Activated CD4-positive, alpha-beta T cell treated with anti-CD3 and anti-CD28 coated beads, Interleukin-2, amount 50 U/mL, for 4 hours (primary cell): ENCODE measurements at regions not wholly inside any gene's neighbourhood (a gene's known extent, or its start where the extent isn't known, plus 50 kb on each side); places are given as distances from the start of the nearest gene placed in this dataset.

ENCODE experiments used
- DNase-seq, 2 experiments: peaks; one replicate each; pipeline ENCODE4 v3.0.0-alpha.2; 2020

DNA sequence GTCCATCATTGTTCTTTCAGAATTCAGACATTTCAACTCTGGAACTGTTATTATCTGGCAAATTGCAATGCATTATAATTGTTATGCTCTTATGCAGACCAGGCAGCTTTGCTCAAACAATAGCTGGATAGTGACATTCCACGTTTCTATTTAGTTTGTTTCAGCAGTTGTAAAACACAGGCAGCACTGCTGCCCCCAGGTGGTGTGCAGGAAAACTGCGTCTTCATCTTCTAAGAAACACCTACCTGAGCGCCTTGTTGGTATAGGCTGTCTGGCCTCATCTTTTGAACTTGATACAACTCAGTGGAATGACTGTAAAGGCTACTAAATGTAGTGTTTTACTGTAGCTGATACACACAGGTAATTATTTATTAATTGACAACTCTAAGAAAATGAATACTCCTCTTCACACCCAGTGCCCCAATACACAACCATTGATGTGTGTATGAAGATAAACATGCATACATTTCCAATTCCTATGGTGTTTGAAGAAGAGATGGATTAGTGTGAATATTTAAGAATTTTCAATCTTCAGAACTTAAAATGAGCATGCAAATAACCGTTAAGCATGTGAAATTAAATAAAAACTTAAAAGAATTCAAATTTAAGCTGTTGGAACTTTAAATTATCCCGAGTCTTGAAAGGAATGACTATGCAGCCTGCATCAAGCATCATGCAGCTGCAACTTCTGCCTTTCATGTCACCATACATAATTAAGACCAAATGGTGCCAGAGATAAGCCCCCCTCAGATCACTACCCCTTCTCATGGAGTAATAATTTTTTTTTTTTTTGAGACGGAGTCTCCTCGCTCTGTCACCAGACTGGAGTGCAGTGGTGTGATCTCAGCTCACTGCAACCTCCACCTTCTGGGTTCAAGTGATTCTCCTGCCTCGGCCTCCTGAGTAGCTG lies 85.6 kb downstream of the CD8B2 start:
- no peak for DNase-seq

DNA sequence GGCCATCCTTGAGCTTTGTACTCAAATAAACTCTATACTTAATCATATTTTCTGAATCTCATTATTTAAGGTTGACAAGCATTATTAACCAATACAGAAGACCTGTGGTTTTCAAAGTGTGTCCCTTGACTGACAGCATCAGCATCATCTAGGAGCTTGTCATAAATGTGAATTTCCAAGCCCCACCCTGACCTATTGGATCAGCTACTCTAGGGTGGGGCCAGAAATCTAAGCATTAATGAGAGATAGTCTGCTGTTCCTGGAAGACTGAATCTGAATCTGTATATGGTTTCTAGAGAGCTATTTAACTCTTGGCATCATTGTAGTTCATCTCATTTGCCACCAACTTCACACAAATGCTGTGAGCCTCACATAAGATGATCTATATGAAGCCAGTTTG lies 86.6 kb downstream of the CD8B2 start:
- no peak for DNase-seq

DNA sequence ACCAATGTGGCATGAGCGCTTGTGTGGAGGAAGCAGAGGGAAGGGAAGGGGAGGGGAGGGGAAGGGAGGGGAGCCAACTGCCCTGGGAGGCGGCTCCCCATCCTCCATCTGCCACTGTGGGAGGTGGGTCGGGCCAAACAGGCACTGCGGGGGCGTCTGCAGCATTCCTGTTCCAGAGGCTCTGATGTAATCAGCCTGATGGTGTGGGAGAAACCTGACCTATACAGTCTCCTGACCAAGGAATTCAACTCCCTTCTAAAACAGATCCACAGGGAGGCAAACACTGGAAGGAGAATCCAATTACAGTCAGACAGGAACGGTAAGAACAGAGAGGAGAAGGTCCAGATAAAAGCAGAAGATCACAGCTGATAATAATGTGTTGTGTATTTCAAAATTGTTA lies 88.8 kb downstream of the CD8B2 start:
- no peak for DNase-seq

DNA sequence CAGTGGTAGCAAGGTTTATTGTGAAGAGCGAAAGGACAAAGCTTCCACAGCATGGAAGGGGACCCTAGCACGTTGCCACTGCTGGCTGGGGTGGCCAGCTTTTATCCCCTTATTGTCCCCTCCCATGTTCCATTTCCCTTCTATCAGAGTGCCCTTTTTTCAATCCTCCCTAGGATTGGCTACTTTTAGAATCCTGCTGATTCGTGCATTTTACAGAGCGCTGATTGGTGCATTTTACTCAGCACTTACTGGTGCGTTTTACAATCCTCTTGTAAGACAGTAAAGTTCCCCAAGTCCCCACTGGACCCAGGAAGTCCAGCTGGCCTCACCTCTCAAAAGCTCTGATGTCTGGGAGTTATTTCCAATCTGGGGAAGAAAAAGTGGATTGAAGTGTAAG lies 90.1 kb downstream of the CD8B2 start:
- no peak for DNase-seq

DNA sequence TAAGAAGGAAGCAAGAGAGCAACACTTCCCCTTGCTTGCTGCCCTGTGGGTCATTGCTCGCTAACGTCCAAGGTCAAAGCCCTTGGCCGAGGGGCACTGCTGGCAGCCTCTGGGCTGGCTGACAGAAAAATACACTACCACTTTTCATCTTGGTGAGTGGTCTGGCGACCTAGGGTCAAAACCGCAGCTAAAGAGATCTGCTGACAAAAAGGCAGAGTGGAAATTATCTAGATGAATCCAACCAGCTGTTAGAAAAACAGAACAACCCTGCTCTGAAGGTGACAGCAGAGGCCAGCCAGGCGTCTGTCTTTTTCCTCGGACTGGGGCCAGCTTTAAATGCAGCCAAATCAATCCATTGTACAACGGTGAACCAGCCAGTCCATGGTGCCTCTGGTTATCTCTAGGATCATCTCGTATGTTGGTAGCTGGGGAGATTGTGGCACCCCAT lies 92.6 kb downstream of the CD8B2 start:
- no peak for DNase-seq

DNA sequence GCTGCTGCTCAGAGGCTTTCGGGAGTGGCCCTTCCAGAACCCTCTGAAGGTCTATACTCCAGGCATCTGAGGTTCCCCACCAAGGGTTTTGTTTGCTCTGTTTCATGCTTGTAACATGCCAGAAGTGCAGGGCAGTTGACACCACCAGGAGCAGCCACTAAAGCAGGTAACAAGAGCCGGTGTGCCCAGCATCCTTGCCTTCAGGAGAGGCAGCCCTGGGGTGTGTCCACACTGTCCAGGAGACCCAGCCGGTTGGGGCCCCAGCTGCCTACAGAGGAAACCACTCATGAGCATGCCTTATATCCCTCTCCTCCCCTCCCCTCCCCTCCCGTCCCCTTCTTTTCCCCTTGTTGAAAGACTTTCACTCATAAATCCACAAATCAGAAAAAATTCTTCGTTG lies 93.1 kb downstream of the CD8B2 start:
- no peak for DNase-seq

DNA sequence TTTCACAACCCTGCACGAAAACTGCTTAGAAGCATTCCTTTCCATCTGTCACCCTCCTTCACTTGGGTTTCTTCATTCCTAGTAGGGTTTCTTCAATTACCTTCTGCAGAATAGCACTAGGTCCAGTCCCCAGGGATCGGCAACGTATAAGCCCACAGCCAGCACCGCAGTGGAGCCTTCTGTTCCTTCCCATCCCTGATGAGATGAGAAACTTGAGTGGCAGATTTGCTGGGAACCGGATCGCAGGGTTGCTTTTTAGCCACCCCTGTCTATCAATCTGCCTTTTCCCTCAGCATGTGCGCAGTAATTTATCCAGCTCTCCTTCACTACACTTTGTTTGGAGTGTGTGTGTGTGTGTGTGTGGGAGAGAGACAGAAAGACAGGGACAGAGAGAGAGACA lies 94.2 kb downstream of the CD8B2 start:
- DNase-seq, result no peak

DNA sequence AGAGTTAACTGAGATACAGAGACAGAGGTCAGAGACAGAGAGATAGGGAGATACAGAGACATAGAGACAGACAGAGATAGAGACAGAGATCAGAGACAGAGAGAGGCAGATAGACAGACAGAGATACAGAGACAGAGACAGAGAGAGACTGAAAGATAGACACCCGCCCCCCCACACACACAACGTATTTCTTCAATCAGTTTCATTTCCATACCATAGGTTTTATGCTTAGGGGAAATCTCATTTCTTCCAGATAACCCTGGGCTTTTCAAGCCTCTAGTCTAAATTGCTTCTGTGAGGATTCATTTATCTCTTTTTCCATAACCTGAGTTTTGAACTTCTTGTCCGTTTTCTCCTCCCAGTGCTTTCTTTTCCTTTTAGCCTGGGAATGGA lies 94.6 kb downstream of the CD8B2 start:
- DNase-seq, result no peak

DNA sequence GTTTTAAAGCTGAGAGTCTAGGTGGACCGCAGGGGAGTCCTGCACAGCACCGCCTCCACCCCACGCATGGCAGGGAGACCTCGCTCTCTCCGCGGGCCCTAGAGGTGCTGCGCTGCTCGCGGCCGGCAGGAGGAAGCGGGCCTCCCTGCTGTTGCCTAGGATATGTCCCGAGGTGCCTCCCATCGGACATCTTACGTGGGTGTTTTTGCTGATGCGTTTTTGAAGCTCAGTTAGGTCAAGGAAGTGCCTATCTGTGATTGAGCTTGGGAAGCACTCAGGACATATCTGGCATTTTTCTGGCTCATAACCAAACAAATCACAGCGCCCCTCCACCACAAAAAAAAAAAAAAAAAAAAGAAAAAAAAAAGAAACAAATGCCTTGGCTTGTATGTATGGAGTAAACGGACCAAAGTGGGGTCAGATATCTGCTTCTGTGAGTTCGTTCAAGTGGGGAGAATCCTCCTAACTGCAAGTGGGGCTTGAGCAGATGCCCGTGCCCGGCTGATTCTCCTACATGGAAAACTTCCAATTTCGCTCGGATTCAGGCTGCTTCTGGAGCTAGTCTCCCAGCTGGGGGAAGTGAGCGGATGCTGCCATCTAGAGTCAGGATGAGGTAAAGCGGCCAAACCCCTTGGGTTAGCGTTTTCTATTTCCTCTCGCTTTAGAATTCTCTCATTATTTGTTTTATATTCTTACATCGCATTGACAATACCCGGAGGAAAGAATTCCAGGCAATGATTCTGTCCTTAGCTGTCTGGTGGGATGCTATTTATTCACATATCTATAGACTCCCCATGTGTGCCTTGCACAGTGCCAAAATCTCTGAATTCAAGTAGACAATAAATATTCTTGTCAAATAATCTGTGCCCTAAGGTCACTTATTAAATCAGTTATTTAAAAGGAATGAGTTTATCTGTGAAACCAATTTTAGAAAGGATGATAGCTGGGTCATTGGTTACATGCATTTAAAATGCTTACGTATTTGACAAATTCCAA lies 95.3 kb downstream of the CD8B2 start:
- peak; percentile 50 to 52 for DNase-seq

DNA sequence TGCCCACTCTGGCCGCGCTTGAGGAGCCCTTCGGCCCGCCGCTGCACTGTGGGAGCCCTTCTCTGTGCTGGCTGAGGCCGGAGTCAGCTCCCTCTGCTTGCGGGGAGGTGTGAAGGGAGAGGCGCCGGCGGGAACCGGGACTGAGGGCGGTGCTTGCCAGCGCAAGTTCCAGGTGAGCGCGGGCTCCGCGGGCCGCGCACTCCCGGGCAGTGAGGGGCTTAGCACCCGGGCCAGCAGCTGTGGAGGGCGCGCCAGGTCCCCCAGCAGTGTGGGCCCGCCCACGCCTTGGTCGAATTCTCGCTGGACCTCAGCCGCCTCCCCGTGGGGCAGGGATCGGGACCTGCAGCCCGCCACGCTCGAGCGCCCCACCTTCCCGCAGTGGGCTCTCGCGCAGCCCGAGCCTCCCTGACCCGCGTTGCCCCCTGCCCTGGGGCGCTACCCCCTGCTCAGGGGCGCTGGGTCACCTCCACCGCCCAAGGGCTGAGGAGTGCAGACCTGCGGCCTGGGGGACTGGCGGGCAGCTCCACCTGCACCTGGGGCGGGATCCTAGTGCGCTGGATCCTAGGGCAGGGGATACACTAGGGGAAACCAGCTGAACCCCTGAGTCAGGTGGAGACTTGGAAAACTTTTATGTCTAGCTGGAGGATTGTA lies 97.3 kb downstream of the CD8B2 start:
- DNase-seq, result no peak

DNA sequence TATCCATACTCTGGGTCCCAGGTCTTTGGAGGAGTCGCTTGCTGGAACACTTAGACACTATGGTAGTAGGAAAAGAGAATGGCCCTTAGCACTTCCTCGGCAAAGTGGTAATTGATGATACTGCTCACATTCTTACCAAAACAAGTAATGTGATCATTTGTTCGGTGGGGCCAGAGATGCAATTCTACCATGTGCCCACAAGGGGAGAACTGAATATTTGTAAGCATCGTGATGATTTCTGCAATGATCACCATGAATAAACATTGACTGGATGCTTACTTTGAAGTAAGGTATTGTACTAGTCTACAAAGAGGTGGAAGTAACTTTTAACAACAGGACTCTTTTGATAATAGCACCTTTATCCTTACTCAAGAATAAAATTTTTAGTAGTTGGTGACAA lies 109.7 kb downstream of the CD8B2 start:
- no peak for DNase-seq

DNA sequence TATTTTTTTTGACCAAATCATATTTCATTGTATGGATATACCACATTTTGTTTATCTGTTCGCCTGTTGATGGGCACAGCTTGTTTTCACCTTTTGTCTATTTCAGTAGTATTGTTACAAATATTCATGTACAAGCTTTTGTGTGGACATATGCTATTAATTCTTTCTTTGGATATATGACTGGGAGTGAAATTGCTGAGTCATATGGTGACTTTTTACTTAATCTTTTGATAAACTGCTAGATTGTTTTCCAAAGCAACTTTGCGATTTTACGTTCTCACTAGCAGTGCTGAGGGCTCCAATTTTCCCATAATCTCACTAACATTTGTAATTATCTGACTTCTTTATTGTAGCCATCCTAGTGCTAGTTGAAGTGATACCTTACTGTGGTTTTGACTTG lies 112.4 kb downstream of the CD8B2 start:
- no peak for DNase-seq

DNA sequence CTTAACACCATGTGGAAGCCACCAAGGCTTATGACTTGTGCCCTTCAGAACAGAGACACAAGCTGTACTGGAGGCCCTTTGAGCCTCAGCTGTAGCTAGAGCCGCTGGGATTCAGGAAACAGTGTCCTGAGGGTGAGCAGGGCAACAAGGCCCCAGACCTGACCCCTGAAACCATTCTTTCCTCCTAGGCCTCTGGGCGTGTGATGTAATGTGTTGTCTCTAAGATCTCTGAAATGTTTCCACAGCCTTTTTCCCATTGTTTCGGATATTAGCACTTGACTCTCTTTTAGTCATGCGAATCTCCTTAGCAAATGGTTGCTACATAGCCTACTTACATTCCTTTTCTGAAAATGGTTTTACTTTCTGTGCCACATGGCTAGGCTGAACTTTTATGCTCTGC lies 114.9 kb downstream of the CD8B2 start:
- no peak for DNase-seq

DNA sequence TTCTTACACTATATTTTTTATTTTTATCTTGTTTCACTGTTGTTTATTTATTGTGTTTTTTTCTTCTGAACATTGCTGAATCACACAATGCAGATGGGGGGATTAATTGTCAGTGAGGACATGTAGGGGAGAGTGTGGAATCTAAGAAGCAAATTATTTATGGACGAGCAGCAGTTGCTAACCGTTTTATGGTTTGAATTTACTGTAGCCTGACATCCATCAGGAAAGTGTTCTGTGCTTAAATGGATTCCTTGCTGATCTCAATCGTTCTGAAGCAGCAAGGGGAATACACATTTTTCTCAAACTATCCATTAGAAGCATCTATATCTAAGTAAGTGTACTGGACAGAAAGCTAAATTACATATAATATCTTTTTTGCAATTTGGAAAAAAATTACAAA lies 119.5 kb downstream of the CD8B2 start:
- DNase-seq, result no peak

DNA sequence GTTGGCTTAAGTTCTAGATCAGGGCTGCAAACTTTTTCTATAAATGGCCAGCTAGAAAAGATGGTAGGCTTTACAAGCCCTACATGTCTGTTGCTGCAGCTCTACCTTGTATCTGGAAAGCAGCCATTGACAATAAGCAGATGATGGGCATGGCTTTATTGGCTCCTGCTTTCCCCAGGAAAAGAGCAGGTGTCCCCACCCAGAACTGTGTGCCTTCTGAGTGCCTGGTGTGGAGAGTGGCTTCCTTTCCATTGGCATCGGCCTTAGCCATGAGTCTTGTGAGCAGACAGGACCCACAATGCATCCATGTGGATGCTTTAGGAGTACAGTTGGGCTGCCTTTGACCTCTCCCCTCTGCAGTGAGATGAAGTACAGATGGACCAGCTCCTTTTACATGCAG lies 120.2 kb downstream of the CD8B2 start:
- DNase-seq, result no peak

DNA sequence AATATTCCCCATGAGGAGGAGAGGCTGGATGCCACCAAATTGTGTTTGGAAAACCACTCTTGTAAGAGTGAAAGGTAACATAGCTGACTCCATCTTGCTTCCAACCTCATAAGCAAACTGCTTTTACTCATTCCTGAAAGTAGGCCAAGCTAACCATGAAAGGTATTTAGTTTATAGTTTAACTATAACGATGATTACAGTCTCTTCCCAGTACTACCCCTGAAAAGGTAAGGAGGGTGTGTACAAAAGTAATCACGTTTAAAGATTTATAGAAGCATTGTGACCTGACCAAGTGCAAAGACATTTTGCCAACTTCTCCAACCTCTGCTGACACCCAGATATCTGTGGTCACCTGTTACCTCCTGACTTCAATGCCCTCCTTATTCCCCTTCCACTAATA lies 122.6 kb downstream of the CD8B2 start:
- DNase-seq, result no peak

DNA sequence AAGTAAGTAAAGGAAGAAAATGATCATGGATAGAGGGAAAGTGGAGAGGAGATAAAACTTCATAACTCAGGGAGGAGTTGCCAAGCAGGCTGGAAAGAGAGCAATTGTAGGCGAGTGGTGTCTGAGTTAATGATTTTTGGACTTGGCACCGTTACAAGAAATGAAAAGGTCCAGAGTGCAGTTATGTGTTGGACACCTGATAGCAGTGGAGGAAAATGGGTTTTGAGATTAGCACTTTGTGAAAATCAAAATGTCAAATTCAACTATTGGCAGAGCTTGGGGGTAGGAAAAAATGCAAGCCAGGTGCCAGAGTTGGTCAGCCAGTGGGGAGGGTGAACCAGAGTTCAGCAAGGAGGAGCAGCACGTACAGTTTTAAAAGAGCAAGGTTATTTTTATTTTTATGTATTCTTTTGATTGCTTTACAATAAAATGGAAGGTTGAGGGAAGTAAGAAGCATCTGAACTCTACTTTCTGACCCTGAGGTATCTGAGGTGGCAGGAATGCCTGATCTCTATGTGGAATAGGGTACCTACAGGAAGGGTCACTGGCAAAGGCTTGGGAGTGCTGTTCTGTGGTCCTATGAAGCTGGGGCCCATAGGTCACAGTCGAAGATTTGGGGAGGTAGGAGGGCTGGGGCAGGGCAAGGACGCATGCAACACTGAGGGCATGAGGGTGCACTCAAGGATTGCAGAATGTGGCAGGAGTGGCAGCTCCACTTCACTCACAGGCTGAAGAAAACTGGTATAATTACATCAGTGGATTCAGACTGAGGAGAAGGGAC lies 127.5 kb downstream of the CD8B2 start:
- DNase-seq, result no peak

DNA sequence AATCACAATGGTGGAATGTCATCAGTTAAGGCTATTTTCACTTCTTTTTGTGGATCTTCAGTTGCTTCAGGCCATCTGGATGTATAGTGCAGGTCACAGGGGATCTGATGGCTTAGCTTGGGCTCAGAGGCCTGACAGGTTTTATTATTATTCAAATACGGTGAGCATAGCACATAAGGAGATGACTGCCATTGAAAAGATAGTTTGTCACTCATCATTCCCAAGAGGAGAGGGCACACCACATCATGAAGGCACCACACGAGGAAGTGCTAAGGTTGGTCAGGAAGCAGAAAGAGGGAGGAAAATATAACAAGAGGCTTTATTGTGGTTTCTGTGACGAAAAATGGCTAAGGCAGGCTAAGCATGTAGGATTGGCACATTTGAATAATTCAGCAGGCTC lies 131.4 kb downstream of the CD8B2 start:
- DNase-seq, result no peak

DNA sequence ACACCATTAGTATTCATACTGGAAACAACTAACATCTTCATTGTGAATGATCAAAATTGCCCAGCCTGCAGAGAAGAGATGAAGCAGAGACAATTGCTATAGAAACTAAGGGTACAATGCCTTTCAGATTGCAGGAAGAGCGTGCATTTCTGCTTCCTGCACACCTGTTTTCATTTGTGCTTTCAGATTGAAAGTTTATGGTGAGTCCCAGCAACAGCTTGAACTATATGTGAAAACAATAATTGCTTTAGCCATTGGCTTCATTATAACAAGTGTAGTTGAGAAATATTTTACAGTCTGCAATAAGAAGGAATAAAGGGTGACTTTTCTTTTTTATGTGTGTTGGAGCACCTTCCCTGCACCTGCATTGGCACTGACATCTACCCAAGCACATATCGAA lies 136.3 kb downstream of the CD8B2 start:
- no peak for DNase-seq

DNA sequence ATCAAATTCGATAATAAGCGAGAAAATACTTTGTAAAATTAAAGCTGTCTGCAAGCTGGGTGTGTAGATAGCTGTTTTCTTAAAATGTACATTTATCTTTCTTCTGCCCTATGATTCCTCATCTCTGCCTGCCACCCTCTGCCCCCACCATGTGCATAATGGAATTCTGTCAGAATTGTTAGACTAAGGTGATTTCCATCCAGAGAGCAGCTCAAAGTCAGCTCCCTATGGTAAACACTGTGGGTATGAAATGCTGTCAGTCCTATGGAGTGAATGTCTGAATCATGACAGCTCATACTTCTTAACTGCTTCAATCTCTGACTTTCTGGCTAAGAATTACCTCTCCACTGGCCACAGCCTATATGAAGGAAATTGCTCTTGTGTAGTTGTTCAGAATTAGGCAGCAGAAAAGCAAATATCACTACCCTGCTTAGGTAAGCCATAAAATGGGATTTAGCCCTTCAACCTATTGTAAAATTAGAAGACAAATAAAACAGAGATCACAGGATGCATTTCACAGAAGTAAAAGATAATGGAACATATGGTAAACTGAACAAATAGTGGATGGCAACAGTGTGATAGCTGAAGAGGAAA lies 137.7 kb downstream of the CD8B2 start:
- DNase-seq, result no peak

DNA sequence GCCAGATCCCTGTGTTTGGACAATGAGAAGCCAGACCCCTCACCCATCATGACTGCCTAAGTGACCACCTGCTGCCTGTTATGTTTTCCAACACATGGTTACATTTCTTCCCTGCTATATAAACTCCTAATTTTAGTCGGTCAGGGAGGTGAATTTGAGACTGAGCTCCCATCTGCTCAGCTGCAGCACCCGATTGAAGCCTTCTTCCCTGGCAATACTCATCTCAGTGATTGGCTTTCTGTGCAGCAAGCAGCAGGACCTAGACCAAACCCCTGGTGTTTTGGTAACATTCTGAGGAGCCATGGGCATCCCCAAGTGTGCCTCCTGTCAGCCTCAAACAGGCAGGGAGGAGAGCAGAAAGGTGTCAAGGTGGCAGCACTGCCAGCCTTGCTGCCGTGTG lies 141.2 kb downstream of the CD8B2 start:
- DNase-seq, result no peak

DNA sequence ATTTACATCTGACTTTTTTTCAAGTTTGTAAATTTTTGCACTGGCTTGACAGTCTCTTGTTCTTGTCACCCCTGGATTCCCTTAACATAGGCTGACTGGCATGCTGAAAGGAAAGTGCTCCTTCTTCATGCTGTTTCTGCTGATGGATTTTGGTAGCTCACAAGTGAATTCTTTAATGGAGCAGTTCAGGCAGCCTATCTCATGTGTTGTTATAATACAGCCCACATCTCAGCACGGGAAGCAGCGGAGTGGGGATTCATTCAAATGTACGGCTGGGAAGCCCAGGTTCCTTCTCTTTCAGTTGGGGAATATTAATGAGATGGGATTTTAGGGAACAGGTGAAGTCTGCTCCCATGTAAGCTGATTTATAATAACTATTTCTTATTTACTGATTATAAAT lies 142.8 kb downstream of the CD8B2 start:
- DNase-seq, result no peak
